NOMO-1 treated with dmso at 0.1 percent for 144 hours (cell line): ENCODE measurements at regions not wholly inside any gene's neighbourhood (a gene's known extent, or its start where the extent isn't known, plus 50 kb on each side); places are given as distances from the start of the nearest gene placed in this dataset.

Experiments
- DNase-seq: peaks from one replicate; lab custom pipeline; 2025; ENCODE audit not compliant: unreplicated experiment; lab: John Stamatoyannopoulos, UW

GRCh38 chr5:58040044-58040443 lies 419.8 kb downstream of the PLK2 start:
- no peak for DNase-seq

- DNase-seq = no peak
These were observed 422.0 kb downstream of the PLK2 start for GRCh38 chr5:58037899-58038298.

DNA sequence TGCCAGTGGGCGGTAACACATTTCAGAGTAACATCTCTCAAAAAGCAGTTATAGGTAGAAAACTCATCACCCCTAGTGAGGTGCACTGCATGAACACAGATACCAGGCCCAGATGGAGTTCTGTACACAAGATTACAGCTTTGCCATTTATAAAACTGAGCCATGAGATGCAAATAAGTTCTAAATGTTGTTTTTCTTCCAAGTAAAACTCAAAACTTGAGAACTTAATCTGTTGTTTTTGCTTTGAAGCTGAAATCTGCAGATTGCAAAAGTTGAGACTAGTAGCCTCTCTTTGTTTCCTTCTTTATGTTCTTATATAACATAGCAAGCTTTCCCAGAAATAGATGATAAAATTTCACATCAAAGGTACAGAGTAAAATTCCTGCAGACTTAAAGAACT lies 434.1 kb downstream of the PLK2 start:
- DNase-seq = no peak

DNA sequence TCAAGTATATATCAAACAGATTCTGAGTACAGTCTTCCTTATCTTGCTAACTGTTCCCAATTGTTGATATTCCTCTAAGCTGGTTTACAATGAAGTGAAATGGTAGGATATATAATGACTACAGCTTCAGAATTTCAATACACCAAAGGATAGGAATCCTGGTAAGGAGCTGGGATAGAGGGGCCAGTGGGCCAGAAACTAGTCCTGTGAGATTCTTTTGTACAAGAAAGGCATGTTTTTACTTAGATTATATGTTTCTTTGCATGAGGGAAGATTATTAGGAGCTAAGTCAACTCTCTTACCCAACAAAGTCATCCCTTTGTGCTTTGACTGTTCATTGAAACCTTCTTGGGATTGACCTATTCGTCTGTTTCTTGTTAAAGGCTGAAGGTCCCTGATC lies 435.7 kb downstream of the PLK2 start:
- DNase-seq = no peak

DNA sequence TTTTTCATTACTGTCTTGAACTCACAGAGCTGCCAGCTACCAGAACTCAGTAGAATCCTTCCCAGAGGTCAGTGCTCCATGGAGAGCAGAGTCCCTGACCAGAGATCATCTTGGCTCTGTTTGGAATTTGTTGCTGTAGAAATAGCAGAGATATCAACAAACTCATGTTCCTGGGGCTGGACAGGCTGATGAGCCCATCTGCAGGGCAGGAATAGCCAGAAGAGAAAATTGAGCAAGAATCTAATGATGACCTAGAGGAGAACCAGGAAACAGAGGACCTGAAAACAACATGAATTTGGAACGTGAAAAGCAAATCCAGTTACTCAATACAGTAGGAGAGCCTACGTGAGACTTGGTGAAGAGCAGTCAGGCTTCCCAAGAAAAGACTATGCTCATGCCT lies 437.8 kb downstream of the PLK2 start:
- DNase-seq = no peak

GRCh38 chr5:58021466-58021865 lies 438.4 kb downstream of the PLK2 start:
- DNase-seq = no peak

DNA sequence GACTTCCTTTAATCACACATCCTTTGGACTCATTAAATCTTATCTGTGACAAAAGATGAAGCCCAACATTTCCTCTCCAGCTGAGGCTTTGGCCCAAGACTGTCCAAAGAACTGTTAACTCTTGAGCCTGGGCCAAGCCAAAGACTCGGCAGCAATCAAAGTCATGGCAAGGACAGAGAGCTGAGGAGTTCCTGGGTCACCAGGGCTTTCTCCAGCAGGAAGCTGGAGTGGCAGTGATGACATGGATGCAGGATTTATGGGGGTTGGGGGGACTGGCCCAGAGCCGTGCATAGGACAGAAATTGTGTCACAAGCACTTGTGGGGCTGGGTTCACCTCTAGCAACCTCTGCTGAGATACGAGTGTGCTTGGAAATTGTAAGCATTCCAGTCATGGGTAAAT lies 440.3 kb downstream of the PLK2 start:
- DNase-seq = no peak

DNA sequence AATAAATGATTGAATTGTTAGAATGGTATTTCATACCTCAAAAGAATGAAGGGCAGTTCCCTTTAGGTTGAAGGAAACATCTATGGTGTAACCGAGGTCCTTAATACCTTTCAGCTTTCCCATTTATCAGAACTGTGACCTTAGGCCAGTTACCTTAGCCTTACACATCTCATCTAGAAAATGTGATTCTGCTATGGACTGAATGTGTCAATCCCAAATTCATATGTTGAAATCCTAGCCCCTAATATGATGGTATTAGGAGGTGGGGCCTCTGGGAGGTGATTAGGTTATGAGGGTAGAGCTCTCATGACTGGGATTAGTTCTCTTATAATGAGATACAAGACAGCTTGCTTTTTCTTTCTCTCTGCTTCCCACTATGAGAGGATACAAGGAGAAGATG lies 441.9 kb downstream of the PLK2 start:
- no peak for DNase-seq

DNA sequence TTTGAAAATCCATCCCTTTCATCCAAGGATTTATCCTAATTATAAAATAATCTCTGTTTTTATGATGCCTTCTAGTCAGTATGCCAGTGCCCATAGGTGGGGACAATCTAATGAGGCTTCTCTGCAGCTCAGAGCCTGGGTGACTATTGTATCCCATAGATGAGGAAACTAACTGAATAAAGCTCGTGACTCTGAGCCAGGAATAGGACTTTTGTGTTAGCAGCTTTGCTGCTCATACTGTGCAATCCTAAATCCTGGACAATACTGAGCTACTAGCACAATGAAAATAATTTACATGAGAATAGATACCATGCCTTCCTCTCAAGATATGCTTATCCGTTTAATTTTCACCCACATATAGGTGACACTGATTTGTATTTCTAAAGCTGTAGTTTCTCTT lies 443.0 kb downstream of the PLK2 start:
- no peak for DNase-seq

GRCh38 chr5:58016358-58016757 lies 443.5 kb downstream of the PLK2 start:
- DNase-seq = no peak

DNA sequence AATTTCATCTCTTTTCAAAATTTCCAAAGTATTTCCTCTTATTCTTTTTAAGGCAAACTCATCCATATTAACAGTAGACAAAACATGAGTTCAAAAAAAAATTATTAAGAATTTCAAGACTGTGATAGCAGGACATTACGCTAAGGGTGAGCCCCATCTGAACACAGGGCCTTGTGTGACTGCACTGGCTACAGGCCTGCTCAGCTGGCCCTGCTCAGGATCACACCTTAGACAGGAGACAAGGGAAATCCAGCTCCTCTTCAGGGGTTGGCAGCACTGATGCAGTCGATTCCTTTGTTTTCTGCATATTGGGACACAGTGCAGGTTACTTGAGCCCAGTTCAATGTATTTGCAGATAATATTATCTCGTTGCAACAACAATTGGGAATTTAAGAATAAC lies 444.7 kb downstream of the PLK2 start:
- no peak for DNase-seq

DNA sequence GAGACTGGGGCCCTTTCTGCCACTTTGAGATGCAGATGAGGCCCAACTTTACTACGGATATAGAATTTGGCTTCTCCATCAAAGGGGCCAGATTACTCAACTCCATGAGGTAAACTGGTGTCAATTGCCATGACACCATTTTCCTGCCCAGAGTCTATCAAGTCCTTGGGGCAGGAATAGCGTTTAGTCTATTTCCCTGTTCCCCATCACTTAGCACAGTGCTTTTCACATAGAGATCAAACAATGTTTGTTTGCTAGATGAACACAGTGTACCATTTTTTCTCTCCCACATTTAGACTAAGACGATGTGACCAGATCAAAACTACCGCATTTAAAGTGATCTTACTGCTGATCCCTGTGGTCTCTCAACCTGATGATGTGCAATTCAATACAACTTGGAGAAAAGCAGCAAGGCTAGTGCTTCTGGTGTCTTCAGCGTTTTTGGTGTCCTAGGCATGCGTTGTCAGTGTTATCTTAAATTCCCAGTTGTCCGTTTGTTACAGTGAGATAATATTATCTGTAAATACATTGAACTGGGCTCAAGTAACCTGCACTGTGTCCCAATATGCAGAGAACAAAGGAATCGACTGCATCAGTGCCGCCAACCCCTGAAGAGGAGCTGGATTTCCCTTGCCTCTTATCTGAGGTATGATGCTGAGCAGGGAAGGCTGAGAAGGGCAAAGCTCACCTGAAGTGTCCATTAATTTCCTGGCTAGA lies 446.2 kb downstream of the PLK2 start:
- DNase-seq = no peak

DNA sequence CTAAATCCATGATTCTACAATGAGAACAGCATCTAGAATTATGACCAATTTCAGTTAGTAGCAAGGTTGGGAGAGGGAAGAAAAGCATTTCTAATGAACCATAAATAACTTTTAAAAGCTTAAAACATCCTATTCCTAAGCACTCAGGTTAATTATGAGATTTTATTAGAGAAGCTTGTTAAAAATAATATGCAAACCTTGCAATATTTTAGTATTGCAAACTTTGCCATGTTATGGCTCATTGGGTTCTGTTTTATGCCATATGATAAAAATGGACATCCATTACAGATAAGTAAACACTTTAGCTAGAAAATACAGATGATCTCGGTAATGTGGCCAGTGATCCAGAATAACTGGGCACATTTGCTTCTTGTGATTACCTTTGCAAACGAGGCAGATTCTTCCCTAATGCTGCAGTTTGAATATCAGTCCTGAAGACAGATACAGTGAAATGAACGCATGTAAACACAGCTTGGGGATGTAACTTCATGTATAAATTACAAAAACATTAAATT lies 447.0 kb downstream of the PLK2 start:
- no peak for DNase-seq

DNA sequence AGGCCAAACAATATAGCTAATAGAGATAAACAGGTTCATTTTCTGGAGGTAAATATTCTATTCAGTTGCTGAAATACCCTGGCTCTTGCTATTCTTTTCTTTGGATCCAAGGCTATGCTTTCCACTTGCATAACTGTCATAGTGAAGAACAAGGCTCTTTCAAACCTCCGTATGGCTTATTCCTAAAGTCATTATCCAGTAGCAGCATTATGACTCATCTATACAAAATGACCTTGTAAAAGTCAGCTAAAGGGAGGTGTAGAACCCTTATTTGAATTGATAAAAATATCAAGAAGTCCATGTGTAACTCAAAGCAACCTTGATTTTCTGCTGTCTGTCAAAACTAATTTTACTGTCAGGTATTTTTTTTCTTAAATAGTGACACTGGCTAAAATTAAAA lies 447.8 kb downstream of the PLK2 start:
- no peak for DNase-seq

DNA sequence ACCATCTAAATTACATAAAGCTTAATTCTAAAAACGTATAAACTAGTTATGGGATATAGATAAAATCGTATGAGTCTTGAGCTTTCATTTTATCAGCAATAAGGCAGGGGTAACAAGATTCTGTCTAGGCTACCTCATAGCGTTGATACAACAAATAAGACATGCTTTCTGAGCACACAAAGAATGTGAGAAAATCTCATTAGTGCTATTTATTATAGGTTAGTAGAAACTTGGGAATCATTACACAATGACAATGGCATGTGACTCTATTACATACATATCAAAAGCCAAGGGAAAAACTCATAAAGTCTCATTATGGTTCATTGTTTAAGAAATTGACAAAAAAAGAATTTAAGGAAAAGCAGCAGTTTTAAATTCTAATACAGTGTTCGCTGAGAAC lies 448.6 kb downstream of the PLK2 start:
- DNase-seq = no peak

- no peak for DNase-seq
These were observed 450.1 kb downstream of the PLK2 start for GRCh38 chr5:58009754-58010153.

DNA sequence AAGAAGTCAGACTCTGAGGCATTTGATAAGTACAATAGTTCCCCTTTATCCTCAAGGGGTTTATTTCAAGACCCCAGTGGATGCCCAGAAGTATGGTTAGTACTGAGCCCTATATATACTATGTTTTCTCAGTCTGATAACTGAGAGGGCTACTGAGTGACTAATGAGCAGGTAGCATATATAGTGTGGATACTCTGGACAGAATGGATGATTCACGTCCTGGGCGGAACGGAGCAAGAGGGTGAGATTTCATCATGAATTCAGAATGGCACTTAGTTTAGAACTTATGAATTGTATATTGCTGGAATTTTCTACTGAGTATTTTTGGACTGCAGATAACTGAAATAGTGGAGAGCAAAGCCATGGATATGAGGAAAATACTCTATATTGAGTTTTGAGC lies 457.6 kb downstream of the PLK2 start:
- DNase-seq = no peak

- no peak for DNase-seq
These were observed 466.0 kb downstream of the PLK2 start for GRCh38 chr5:57993866-57994265.

DNA sequence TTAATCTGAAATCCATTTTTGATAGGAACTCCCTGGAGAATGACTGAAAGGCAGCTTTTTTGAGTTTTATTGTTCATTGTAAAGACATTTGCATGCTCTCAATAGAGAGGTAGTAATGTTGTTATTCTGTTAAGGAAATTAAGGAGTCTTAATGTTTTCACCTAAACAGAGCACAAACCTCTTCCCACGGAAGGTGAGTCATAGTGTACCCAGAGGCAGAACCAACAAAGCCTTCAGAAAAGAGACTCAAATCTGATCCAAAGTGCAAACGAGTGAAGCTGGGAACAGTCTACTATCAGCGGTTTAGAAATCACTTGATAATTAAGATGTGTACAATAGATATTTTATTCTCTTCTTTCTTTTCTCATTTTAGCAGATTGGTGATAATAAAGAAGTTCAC lies 470.5 kb downstream of the PLK2 start:
- DNase-seq = no peak

- DNase-seq = no peak
These were observed 471.1 kb downstream of the PLK2 start for GRCh38 chr5:57988813-57989212.

- DNase-seq = no peak
These were observed 472.3 kb downstream of the PLK2 start for GRCh38 chr5:57987552-57987951.

DNA sequence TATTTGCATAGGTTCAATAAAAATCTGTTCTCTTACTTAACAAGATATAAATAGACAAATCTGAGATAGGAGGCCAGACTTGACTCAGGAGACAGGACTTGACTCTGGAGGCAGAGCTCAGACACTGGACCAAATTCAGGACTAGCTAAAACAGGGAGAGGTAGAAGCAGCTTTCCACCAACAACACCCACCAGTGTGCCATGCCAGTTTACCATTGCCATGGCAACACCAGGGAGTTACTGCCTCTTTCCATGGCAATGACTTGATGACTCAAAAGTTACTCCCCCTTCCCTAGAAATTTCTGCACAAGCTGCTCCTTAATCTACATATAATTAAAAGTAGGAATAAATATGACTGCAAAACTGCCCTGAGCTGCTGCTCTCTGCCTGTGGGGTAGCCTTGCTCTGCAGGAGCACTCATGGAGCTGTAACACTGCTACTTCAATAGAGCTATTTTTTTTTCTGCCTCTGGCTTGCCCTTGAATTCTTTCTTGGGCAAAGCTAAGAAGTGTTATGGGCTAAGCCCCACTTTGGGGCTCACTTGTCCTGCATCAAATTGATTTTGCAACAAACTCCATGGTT lies 473.0 kb downstream of the PLK2 start:
- no peak for DNase-seq

DNA sequence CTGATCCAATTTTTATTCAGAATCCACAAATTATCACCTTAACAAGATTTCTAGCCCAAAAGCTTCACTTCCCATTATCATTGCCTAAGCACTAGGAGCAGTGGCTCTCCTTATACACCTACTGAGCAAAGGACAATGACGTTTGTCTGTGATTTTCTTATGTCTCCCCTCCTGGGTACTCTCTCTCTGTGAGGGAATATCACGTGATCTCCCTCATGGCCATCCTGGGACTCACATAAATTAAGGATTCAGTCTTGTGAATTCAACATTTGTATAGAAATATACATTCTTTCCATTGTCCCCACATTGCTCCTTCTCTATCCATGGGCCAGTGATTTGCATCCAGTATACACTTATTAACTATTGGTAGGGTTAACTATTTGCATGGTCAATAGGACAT lies 476.5 kb downstream of the PLK2 start:
- DNase-seq = no peak
